ENCODE measurements at regions not wholly inside any gene's neighbourhood (a gene's known extent, or its start where the extent isn't known, plus 50 kb on each side); places are given as distances from the start of the nearest gene placed in this dataset.

DNA sequence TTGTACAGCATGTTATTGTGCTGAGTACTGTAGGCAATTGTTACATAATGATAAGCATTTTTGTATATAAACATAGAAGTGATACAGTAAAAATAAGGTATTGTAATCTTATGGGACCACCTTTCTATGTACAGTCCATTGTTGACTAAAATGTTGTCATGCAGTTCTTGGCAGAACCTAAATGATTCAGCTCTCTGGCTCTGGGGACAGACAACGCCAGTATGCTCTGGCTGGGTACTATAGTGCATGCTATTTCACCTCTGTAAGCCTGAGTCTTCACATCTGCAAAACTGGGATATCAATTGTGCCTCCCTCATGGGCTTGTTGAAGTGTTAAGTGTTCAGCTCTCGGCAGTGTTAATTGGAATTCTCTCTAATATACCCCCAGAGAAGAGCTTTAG, 674.3 kb downstream of the INHBA start:
- TF ChIP-seq EP300 (IDR thresholded peaks at IDR 0.05; ENCODE audit: low read depth) (no peak), POLR2A (IDR thresholded peaks at IDR 0.05) (no peak), POLR2AphosphoS5 (IDR thresholded peaks at IDR 0.05) (no peak)
- TF ChIP-seq, protein P1, sequence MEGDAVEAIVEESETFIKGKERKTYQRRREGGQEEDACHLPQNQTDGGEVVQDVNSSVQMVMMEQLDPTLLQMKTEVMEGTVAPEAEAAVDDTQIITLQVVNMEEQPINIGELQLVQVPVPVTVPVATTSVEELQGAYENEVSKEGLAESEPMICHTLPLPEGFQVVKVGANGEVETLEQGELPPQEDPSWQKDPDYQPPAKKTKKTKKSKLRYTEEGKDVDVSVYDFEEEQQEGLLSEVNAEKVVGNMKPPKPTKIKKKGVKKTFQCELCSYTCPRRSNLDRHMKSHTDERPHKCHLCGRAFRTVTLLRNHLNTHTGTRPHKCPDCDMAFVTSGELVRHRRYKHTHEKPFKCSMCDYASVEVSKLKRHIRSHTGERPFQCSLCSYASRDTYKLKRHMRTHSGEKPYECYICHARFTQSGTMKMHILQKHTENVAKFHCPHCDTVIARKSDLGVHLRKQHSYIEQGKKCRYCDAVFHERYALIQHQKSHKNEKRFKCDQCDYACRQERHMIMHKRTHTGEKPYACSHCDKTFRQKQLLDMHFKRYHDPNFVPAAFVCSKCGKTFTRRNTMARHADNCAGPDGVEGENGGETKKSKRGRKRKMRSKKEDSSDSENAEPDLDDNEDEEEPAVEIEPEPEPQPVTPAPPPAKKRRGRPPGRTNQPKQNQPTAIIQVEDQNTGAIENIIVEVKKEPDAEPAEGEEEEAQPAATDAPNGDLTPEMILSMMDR (IDR thresholded peaks at IDR 0.05), result no peak
- intact Hi-C loops (cut with DNase I; ENCODE audit: low total_unique reads) (no loop called here), in situ Hi-C loops (cut with MboI; ENCODE audit: low pct_ligation_motif_present in 1 of 4, low pct_unique_long_range_greater_than_20kb in 1 of 4, low sequenced_read_pairs in 3 of 4) (no loop called here)
- no peak for DNase-seq
- Histone ChIP-seq H3K27me3 (no peaks in the 10 kb centered on the region), H3K36me3 (no peaks in the 10 kb centered on the region), H3K4me3 (no peak overlapping the region), H3K9me3 (no peaks in the 10 kb centered on the region), H3K27ac (no peak overlapping the region), H3K4me1 (no peaks in the 10 kb centered on the region)
- 76% methylated on average over 2 of the region's 2 CpGs; no CpG with 5 or more reads in 1 of the 2 donors for WGBS, 2 donors (ENCODE audit: low coverage in 1 of 2)

DNA sequence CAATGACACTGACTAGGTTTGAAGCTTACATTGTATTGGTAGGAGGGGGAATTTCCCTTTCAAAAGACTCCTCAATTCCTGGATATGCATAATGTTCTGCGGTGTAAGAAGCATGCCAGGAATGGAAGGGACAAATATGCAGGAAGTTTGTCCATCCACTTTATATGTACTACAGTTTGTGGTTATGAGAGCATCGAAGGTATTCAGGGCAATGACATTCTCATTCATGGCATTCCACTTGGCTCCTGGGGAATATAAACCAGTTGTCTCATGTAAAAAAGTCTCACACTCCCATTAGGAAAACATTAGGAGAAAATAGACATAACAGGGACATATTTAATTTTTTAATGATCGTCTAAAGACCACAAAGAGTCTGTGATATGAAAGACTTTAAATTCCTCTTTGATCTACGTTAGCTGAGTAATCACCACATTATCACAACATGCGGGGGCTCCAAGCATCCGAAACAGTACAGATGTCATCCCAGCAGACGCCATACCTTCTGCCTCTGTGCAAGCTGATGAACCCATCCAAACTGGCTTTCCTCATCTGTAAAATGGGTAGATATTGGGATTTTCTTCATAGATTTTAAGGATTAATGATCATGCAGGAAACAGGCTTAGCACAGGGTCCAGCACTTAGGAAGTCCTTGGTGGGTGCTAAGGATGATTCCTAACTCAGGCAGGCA, 675.3 kb downstream of the INHBA start:
- intact Hi-C loops (cut with DNase I; ENCODE audit: low total_unique reads), result no loop called here
- H3K4me3 ChIP-seq, result no peak overlapping the region
- no peak for DNase-seq
- no peaks in the 10 kb centered on the region for H3K9me3 ChIP-seq
- WGBS, 2 donors (ENCODE audit: low coverage in 1 of 2), result 72 to 89% methylated on average over 5 to 7 of the region's 7 CpGs
- no peaks in the 10 kb centered on the region for H3K4me1 ChIP-seq
- TF ChIP-seq POLR2AphosphoS5 (IDR thresholded peaks at IDR 0.05) (no peak), POLR2A (IDR thresholded peaks at IDR 0.05) (no peak), EP300 (IDR thresholded peaks at IDR 0.05; ENCODE audit: low read depth) (no peak)
- TF ChIP-seq, protein P1 (IDR thresholded peaks at IDR 0.05), result no peak
- no peaks in the 10 kb centered on the region for H3K27me3 ChIP-seq
- in situ Hi-C loops (cut with MboI; ENCODE audit: low pct_ligation_motif_present in 1 of 4, low pct_unique_long_range_greater_than_20kb in 1 of 4, low sequenced_read_pairs in 3 of 4), result no loop called here
- no peaks in the 10 kb centered on the region for H3K36me3 ChIP-seq
- no peak overlapping the region for H3K27ac ChIP-seq

DNA sequence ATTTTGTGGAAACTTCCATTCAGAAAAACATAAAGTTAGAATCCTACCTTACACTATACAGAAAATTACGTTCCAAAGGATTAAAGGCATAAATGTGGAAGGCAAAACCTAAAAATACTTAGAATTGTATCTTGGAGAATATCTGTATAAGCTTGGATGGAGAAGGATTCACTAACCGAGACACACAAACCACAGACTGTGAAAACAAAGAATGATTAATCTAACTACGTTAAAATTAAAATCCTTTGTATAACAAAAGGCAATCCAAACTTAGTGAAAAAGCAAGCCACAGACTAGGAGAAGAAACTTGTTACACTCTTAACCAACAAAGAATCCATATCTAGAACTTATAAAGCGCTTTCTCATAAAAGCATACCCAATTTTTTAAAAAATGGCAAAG, 678.8 kb downstream of the INHBA start:
- in situ Hi-C loops (cut with MboI; ENCODE audit: low pct_ligation_motif_present in 1 of 4, low pct_unique_long_range_greater_than_20kb in 1 of 4, low sequenced_read_pairs in 3 of 4) (no loop called here), intact Hi-C loops (cut with DNase I; ENCODE audit: low total_unique reads) (no loop called here)
- TF ChIP-seq, protein P1 (IDR thresholded peaks at IDR 0.05), result no peak
- no peak for TF ChIP-seq EP300 (IDR thresholded peaks at IDR 0.05; ENCODE audit: low read depth)
- no peak for TF ChIP-seq POLR2AphosphoS5 (IDR thresholded peaks at IDR 0.05)
- TF ChIP-seq POLR2A (IDR thresholded peaks at IDR 0.05), result no peak
- Histone ChIP-seq H3K4me3 (no peak overlapping the region), H3K27me3 (no peaks in the 10 kb centered on the region), H3K27ac (no peak overlapping the region), H3K36me3 (no peaks in the 10 kb centered on the region), H3K4me1 (no peaks in the 10 kb centered on the region), H3K9me3 (no peaks in the 10 kb centered on the region)
- no peak for DNase-seq
- WGBS, 2 donors (ENCODE audit: low coverage in 1 of 2), result 78 to 83% methylated on average over 4 of the region's 4 CpGs

DNA sequence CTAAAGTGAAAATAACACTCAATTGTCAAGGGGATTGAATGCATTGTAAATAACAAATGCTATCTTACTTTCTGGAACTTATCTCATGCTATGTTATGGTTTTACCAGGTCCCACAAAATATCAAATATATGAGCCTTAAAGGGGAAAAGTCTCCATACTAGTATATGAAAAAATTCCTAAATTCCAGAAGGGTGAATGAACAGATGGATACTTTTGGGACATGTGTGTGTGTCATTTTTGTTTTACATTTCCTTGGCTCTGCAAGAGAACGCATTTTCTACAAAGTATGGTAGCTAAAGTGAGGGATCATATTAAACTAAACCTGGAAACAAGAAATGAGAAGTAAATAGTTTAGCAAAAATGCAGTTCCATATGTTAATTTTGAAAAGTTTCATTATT, 682.8 kb downstream of the INHBA start:
- 95 to 100% methylated on average over 1 of the region's 1 CpG for WGBS, 2 donors (ENCODE audit: low coverage in 1 of 2)
- intact Hi-C loops (cut with DNase I; ENCODE audit: low total_unique reads) (no loop called here), in situ Hi-C loops (cut with MboI; ENCODE audit: low pct_ligation_motif_present in 1 of 4, low pct_unique_long_range_greater_than_20kb in 1 of 4, low sequenced_read_pairs in 3 of 4) (no loop called here)
- no peaks in the 10 kb centered on the region for H3K9me3 ChIP-seq
- no peaks in the 10 kb centered on the region for H3K27me3 ChIP-seq
- no peak overlapping the region for H3K4me3 ChIP-seq
- H3K4me1 ChIP-seq, result no peaks in the 10 kb centered on the region
- no peak for DNase-seq
- no peak overlapping the region for H3K27ac ChIP-seq
- TF ChIP-seq POLR2AphosphoS5 (IDR thresholded peaks at IDR 0.05), result no peak
- TF ChIP-seq, protein P1 (IDR thresholded peaks at IDR 0.05), result no peak
- no peak for TF ChIP-seq POLR2A (IDR thresholded peaks at IDR 0.05)
- no peak for TF ChIP-seq EP300 (IDR thresholded peaks at IDR 0.05; ENCODE audit: low read depth)
- no peaks in the 10 kb centered on the region for H3K36me3 ChIP-seq
